GM19025 (cell line): ENCODE measurements at regions not wholly inside any gene's neighbourhood (a gene's known extent, or its start where the extent isn't known, plus 50 kb on each side); places are given as distances from the start of the nearest gene placed in this dataset.
"Not testable (repeated sequence)": the region's sequence is repeated elsewhere in the genome, so short reads cannot be mapped to it uniquely, and the experiment has no call there.

ENCODE experiments used
- ATAC-seq: cut with Tn5 transposase; IDR thresholded peaks from one replicate; pipeline ENCODE4 v1.9.1; 2021; ENCODE audit warnings: mild to moderate bottlenecking, low read depth, moderate library complexity; ENCODE audit not compliant: unreplicated experiment

DNA sequence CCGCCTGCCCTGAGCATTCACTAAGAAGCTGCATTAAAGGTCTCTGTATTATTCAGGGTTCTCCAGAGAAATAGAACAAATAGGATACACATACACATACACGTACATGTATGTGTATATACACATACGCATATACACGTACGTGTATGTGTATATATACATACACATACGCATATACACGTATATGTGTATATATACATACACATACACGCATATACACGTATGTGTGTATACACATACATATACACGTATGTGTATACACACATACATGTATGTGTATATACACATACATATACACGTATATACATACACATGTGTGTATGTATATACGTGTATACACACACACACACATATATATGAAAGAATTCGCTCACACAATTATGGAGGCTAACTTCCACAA, 108.9 kb upstream of the BARHL2 start:
- ATAC-seq: no peak

DNA sequence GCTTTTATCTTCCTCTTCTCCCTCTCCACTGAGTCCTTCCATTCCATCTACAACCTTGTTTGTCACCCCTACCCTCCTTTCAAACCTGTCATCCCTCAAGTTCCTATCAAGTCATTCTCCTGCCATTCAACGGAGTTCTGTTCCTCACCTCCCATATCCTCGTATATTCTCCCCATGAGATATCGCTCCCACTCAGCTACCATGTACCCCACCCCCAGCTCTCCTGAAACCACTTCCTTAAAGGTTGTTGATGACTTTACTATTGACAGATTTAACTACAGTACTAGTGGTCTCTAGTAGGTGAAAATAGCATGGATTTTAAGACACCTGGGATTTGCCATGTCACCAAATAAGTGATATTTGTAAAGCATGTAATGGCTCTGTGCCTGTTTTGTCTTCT, 107.4 kb upstream of the BARHL2 start:
- ATAC-seq: no peak

- ATAC-seq: no peak
Observed at GRCh38 chr1:90823686-90824085, 106.6 kb upstream of the BARHL2 start.

- peak; percentile 54 for ATAC-seq
Observed at GRCh38 chr1:90821788-90822359, 104.8 kb upstream of the BARHL2 start.

GRCh38 chr1:90821152-90821787, 104.2 kb upstream of the BARHL2 start:
- no peak for ATAC-seq

- ATAC-seq: no peak
Observed at GRCh38 chr1:90820745-90821144, 103.6 kb upstream of the BARHL2 start.

- ATAC-seq: no peak
Observed at GRCh38 chr1:90817399-90817798, 100.3 kb upstream of the BARHL2 start.

DNA sequence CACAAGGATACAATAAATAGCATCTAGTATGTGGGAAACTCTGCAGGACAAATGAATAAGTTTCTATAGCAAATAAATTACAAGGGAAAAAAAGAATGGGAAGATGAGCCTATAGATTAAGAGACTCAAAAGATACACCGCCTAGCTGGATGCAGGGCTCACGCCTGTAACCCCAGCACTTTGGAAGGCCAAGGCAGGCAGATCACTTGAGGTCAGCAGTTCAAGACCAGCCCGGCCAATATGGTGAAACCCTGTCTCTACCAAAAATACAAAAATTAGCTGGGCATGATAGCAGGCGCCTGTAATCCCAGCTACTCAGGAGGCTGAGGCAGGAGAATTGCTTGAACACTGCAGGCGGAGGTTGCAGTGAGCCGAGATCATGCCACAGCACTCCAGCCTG, 95.1 kb upstream of the BARHL2 start:
- not testable (repeated sequence) for ATAC-seq

DNA sequence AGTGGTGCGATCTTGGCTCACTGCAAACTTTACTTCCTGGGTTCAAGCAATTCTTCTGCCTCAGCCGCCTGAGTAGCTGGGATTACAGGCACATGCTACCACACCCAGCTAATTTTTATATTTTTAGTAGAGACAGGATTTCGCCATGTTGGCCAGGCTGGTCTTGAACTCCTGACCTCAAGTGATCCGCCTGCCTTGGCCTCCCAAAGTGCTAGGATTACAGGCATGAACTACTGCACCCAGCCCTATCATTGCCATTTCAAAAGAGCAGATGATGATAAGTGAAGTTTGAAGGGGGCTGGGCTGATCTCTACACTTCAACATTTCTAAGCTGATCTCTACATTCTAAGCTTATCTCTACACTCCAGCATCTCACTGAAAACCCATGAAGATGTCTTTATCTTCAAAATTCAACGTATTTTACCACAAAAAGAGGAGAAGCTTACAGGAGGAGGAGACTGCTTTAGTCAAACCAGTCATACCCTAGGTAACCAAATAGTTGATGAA, 94.4 kb upstream of the BARHL2 start:
- ATAC-seq: not testable (repeated sequence)

GRCh38 chr1:90810681-90811080, 93.6 kb upstream of the BARHL2 start:
- ATAC-seq: no peak

GRCh38 chr1:90809996-90810395, 92.9 kb upstream of the BARHL2 start:
- no peak for ATAC-seq

DNA sequence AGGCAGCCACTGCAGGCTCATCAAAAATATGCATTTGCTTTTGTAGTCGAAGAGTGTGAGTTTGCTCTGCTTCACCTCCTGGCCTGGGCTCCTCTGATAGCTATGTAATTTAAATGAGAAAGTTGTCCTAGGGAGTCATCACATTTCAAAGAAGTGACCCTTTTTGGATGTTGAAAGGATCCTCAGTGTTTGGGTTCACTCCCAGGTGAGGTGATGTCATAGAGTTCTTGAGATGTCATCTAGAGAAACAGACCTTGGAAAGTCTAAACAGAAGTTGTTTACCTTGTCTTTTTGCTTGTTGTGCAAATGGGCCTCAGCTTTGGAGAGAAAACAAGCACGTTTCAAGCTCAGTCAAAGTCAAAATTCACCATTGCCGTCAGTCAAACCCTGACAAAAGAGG, 92.0 kb upstream of the BARHL2 start:
- ATAC-seq: no peak

GRCh38 chr1:90807329-90807728, 90.2 kb upstream of the BARHL2 start:
- no peak for ATAC-seq

GRCh38 chr1:90802622-90803021, 85.5 kb upstream of the BARHL2 start:
- no peak for ATAC-seq

- no peak for ATAC-seq
Observed at GRCh38 chr1:90800012-90800717, 83.1 kb upstream of the BARHL2 start.

GRCh38 chr1:90799326-90799725, 82.2 kb upstream of the BARHL2 start:
- no peak for ATAC-seq

DNA sequence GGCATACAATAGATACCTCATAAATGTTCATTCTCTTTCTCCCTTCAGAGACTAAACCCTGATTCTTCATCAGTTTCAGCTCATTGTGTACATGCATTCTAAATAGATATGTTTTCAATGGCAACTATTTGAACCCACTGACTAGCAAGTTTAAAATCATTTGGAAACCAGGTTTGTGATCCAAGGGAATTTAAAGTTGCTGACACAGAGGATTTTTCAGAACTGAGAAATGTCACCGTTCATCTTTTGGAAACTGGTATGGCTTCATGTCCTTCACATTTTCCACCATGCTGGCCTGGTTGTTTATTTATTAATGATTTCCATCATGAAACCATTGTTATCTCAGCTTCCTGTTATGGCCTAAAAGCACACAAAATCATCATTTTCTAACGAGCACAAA, 81.8 kb upstream of the BARHL2 start:
- ATAC-seq: no peak

- no peak for ATAC-seq
Observed at GRCh38 chr1:90798344-90798743, 81.2 kb upstream of the BARHL2 start.

- no peak for ATAC-seq
Observed at GRCh38 chr1:90795431-90795830, 78.3 kb upstream of the BARHL2 start.

GRCh38 chr1:90786709-90787108, 69.6 kb upstream of the BARHL2 start:
- no peak for ATAC-seq

GRCh38 chr1:90784186-90784847, 67.2 kb upstream of the BARHL2 start:
- no peak for ATAC-seq
